Neural progenitor cell (in vitro differentiated cells): ENCODE measurements at regions not wholly inside any gene's neighbourhood (a gene's known extent, or its start where the extent isn't known, plus 50 kb on each side); places are given as distances from the start of the nearest gene placed in this dataset.
A peak's percentile ranks its signal among the peaks of the same experiment; 100 is the strongest.

Source experiments
- DNase-seq: peaks from one replicate; pipeline ENCODE4 v3.0.0-alpha.2; 2016; ENCODE audit warnings: low spot score
- H2AFZ ChIP-seq: fragments of 200-600 bp; sonication (generic); replicated peaks from 2 replicates; pipeline ENCODE4 v1.6.1; 2016; ENCODE audit warnings: antibody characterized with exemption
- H3F3A ChIP-seq: fragments of 200-600 bp; sonication (generic); 2 replicates; pipeline ENCODE4 v1.6.1; 2016; ENCODE audit warnings: antibody characterized with exemption, low read depth
- H3K27ac ChIP-seq: fragments of 200-600 bp; sonication (generic); 2 replicates; pipeline ENCODE4 v1.5.1; 2016; ENCODE audit warnings: mild to moderate bottlenecking
- H3K27me3 ChIP-seq: fragments of 200-600 bp; sonication (generic); 2 replicates; pipeline ENCODE4 v1.6.1; 2016; ENCODE audit warnings: mild to moderate bottlenecking, moderate library complexity
- H3K36me3 ChIP-seq: fragments of 200-600 bp; sonication (generic); 2 replicates; pipeline ENCODE4 v1.5.1; 2016
- H3K4me1 ChIP-seq: fragments of 200-600 bp; sonication (generic); 2 replicates; pipeline ENCODE4 v1.6.1; 2016; ENCODE audit warnings: mixed run types
- H3K4me2 ChIP-seq: fragments of 200-600 bp; sonication (generic); 2 replicates; pipeline ENCODE4 v1.6.1; 2016
- H3K4me3 ChIP-seq: fragments of 200-600 bp; sonication (generic); 2 replicates; pipeline ENCODE4 v1.5.1; 2016
- H3K79me2 ChIP-seq: fragments of 200-600 bp; sonication (generic); 2 replicates; pipeline ENCODE4 v1.6.1; 2016; ENCODE audit warnings: low read depth
- H3K9ac ChIP-seq: fragments of 200-600 bp; sonication (generic); 2 replicates; pipeline ENCODE4 v1.6.1; 2016
- H3K9me3 ChIP-seq: fragments of 200-600 bp; sonication (generic); 2 replicates; pipeline ENCODE4 v1.5.1; 2016; ENCODE audit warnings: low read depth
- H4K20me1 ChIP-seq: fragments of 200-600 bp; sonication (generic); 2 replicates; pipeline ENCODE4 v1.6.1; 2016; ENCODE audit warnings: low read depth
- H3K27ac Mint-ChIP-seq: 3 replicates; pipeline ENCODE4 v1.8.0; 2021; ENCODE audit warnings: mixed read lengths
- H3K27me3 Mint-ChIP-seq: 2 replicates; pipeline ENCODE4 v1.8.0; 2022; ENCODE audit warnings: low read depth, mild to moderate bottlenecking, inconsistent platforms, moderate library complexity, mixed read lengths; ENCODE audit not compliant: insufficient read depth
- H3K36me3 Mint-ChIP-seq: 3 replicates; pipeline ENCODE4 v1.8.0; 2021; ENCODE audit warnings: mixed read lengths
- H3K4me1 Mint-ChIP-seq: 3 replicates; pipeline ENCODE4 v1.8.0; 2021; ENCODE audit warnings: mixed read lengths
- H3K4me3 Mint-ChIP-seq: 3 replicates; pipeline ENCODE4 v1.8.0; 2021; ENCODE audit warnings: mild to moderate bottlenecking, moderate library complexity, mixed read lengths
- H3K9me3 Mint-ChIP-seq: 3 replicates; pipeline ENCODE4 v1.8.0; 2020; ENCODE audit warnings: mixed read lengths
- CTCF ChIP-seq: fragments of 200-600 bp; sonication (generic); IDR thresholded peaks from 2 replicates; pipeline ENCODE4 v1.5.1; 2017; ENCODE audit warnings: antibody characterized with exemption, mild to moderate bottlenecking
- EZH2 ChIP-seq: fragments of 200-600 bp; sonication (generic); IDR thresholded peaks from 2 replicates; pipeline ENCODE4 v1.6.1; 2017; ENCODE audit warnings: antibody characterized with exemption, mild to moderate bottlenecking, moderate library complexity
- EZH2phosphoT487 ChIP-seq: fragments of 200-600 bp; sonication (generic); IDR thresholded peaks from 2 replicates; pipeline ENCODE4 v1.6.1; 2017; ENCODE audit warnings: antibody characterized with exemption

DNA sequence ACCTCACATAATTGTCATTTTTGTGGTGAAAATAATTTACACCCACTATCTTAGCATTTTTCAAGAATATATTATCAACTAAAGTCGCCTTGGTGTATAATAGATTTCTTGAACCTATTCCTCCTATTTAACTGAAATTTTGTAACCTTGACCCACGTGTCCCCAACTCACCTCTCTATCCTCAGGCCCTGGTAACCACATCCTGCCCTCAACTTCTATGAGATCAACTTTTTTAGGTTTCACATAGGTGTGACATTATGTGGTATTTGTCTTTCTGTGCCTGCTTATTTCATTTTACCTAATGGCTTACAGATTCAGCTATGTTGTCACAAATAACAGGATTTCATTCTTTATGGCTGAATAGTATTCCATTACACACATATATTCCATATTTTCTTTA is 73.0 kb upstream of the CNTNAP4 start:
- Histone ChIP-seq H3K9ac (no peak overlapping the region), H3K9me3 (no peaks in the 10 kb centered on the region), H3K79me2 (no peaks in the 10 kb centered on the region), H3F3A (peaks cover under 1% of the 10 kb centered on the region), H4K20me1 (no peaks in the 10 kb centered on the region), H3K4me3 (no peak overlapping the region), H3K4me1 (peaks cover 24% of the 10 kb centered on the region), H3K36me3 (no peaks in the 10 kb centered on the region), H3K27ac (no peak overlapping the region), H3K27me3 (no peaks in the 10 kb centered on the region), H2AFZ (no peak overlapping the region), H3K4me2 (no peak overlapping the region)
- Mint-ChIP-seq H3K27ac (no peak overlapping the region), H3K27me3 (peaks cover 2% of the 10 kb centered on the region), H3K9me3 (peaks cover 2% of the 10 kb centered on the region), H3K4me1 (peaks cover 7% of the 10 kb centered on the region), H3K36me3 (no peaks in the 10 kb centered on the region), H3K4me3 (no peak overlapping the region)
- DNase-seq, result no peak
- TF ChIP-seq EZH2, result no peak
- TF ChIP-seq CTCF, result no peak
- no peak for TF ChIP-seq EZH2phosphoT487

DNA sequence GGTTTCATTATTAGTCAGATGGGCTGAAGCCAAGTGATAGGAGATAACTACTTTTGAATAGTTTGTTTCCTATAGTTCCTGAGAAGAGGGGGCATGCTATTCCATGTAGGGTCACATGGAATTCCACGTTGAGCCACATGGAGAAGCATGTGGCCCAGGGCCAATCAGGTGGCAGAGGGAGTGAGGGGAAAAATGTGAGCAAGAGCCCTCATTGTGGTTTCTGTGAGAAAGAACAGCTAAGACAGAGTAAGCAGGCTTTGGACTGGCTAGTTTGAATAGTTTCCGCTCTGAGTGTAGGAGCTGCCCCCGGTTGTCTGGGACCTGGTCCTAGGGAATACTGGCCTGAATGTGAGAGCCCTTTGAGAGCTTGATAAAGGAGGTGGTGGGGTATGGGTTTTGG is 69.9 kb upstream of the CNTNAP4 start:
- no peaks in the 10 kb centered on the region for H3K9me3 ChIP-seq
- Mint-ChIP-seq H3K4me1 (no peaks in the 10 kb centered on the region), H3K36me3 (no peaks in the 10 kb centered on the region), H3K4me3 (no peak overlapping the region), H3K27me3 (peaks cover 5% of the 10 kb centered on the region), H3K27ac (no peak overlapping the region), H3K9me3 (peaks cover 4% of the 10 kb centered on the region)
- H3K4me1 ChIP-seq, result peaks cover 10% of the 10 kb centered on the region
- no peak for TF ChIP-seq CTCF
- no peak for TF ChIP-seq EZH2
- no peaks in the 10 kb centered on the region for H3K27me3 ChIP-seq
- no peaks in the 10 kb centered on the region for H4K20me1 ChIP-seq
- H3F3A ChIP-seq, result no peaks in the 10 kb centered on the region
- no peaks in the 10 kb centered on the region for H3K36me3 ChIP-seq
- no peaks in the 10 kb centered on the region for H3K79me2 ChIP-seq
- H3K4me3 ChIP-seq, result no peak overlapping the region
- H3K4me2 ChIP-seq, result no peak overlapping the region
- no peak overlapping the region for H3K27ac ChIP-seq
- no peak overlapping the region for H3K9ac ChIP-seq
- no peak overlapping the region for H2AFZ ChIP-seq
- peak; percentile 14 for DNase-seq

GRCh38 chr16:76210157-76210556 is 67.0 kb upstream of the CNTNAP4 start:
- Histone ChIP-seq H4K20me1 (no peaks in the 10 kb centered on the region), H3K9me3 (no peaks in the 10 kb centered on the region), H3K27ac (no peak overlapping the region), H3F3A (no peaks in the 10 kb centered on the region), H3K79me2 (no peaks in the 10 kb centered on the region), H3K36me3 (no peaks in the 10 kb centered on the region), H3K4me1 (peaks cover 13% of the 10 kb centered on the region), H3K27me3 (no peaks in the 10 kb centered on the region), H3K9ac (no peak overlapping the region), H3K4me2 (no peak overlapping the region), H3K4me3 (no peak overlapping the region), H2AFZ (peak overlapping the region; percentile 74)
- H3K36me3 Mint-ChIP-seq, result no peaks in the 10 kb centered on the region
- DNase-seq, result no peak
- H3K9me3 Mint-ChIP-seq, result peaks cover 6% of the 10 kb centered on the region
- no peaks in the 10 kb centered on the region for H3K4me1 Mint-ChIP-seq
- H3K4me3 Mint-ChIP-seq, result no peak overlapping the region
- peaks cover 5% of the 10 kb centered on the region for H3K27me3 Mint-ChIP-seq
- no peak overlapping the region for H3K27ac Mint-ChIP-seq
- TF ChIP-seq EZH2, result no peak
- TF ChIP-seq CTCF, result no peak
- no peak for TF ChIP-seq EZH2phosphoT487

DNA sequence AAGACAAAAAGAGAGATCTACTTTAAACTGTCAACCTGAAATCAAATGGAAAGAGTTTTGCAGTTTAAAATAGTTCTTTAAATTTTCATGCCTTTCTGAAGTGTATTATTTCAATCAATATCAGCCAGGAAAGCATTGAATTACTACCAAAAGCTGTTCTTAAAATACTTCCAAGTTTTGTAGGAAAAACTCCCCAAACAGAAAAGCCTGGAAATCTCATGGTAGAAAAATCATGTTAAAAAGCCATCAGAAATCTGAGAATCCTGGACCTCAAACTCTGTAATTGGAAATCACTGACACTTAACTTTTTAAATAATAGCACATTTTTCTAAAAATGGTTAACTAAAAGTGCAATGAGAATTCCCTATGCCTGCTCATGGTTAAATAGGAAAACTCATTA is 63.3 kb upstream of the CNTNAP4 start:
- no peaks in the 10 kb centered on the region for H4K20me1 ChIP-seq
- no peaks in the 10 kb centered on the region for H3F3A ChIP-seq
- H3K4me2 ChIP-seq, result no peak overlapping the region
- peaks cover 3% of the 10 kb centered on the region for H3K27me3 Mint-ChIP-seq
- H2AFZ ChIP-seq, result no peak overlapping the region
- H3K79me2 ChIP-seq, result no peaks in the 10 kb centered on the region
- H3K9ac ChIP-seq, result no peak overlapping the region
- TF ChIP-seq EZH2, result no peak
- TF ChIP-seq EZH2phosphoT487, result no peak
- TF ChIP-seq CTCF, result no peak
- H3K27ac Mint-ChIP-seq, result no peak overlapping the region
- H3K4me3 ChIP-seq, result no peak overlapping the region
- H3K36me3 ChIP-seq, result no peaks in the 10 kb centered on the region
- no peak for DNase-seq
- no peaks in the 10 kb centered on the region for H3K4me1 Mint-ChIP-seq
- no peak overlapping the region for H3K4me3 Mint-ChIP-seq
- peaks cover 3% of the 10 kb centered on the region for H3K4me1 ChIP-seq
- H3K36me3 Mint-ChIP-seq, result no peaks in the 10 kb centered on the region
- H3K27me3 ChIP-seq, result no peaks in the 10 kb centered on the region
- no peaks in the 10 kb centered on the region for H3K9me3 ChIP-seq
- no peak overlapping the region for H3K27ac ChIP-seq
- peaks cover 5% of the 10 kb centered on the region for H3K9me3 Mint-ChIP-seq
